ENCODE measurements at regions not wholly inside any gene's neighbourhood (a gene's known extent, or its start where the extent isn't known, plus 50 kb on each side); places are given as distances from the start of the nearest gene placed in this dataset.

- TF ChIP-seq EP300 (IDR thresholded peaks at IDR 0.05; ENCODE audit: low read depth) (no peak), CTCF (IDR thresholded peaks at IDR 0.05) (no peak), POLR2A (IDR thresholded peaks at IDR 0.05) (no peak)
Measured at GRCh38 chr6:74581681-74582080, 624.2 kb downstream of the COL12A1 start.

All from transverse colon (tissue), 3 donors.